ENCODE measurements at regions not wholly inside any gene's neighbourhood (a gene's known extent, or its start where the extent isn't known, plus 50 kb on each side); places are given as distances from the start of the nearest gene placed in this dataset.

DNA sequence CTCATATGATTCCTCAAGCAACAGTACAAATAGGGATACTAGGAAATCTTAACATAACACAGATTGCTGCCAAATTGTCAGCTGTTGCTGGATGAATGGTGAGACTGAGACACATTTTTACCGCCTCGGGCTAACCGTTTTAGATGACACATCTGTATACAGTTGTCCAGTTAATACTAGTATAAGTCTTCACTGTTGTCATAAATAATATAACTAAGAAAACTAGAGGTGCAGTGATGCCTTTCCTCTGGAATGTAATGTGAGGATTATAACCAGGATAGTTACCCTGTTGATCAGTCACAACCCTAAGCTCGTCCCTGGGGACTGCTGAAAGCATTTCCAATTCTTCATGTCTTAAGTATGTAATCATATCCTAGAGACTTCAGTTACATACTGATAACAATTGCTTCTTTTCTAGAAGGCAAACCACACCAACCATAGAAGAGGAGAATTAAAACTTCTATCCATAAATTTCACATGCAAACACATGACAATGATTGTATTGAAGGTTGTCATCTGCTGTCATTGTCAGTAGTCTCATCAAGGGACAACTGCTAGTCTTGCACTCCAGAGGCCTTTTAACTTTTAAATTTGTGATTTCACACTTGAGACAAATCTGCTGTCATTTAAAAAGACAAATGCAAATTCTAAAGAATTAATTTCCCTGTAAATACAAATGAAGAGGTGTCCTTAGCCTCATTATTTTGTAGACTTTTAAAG lies 100.4 kb upstream of the SEMA3D start:
- H3K4me1 ChIP-seq = no peaks in the 10 kb centered on the region
- H3K9me3 ChIP-seq = no peaks in the 10 kb centered on the region
- no peaks in the 10 kb centered on the region for H3K27me3 ChIP-seq
- no peak for DNase-seq (ENCODE audit: low spot score)
- H3K36me3 ChIP-seq = no peaks in the 10 kb centered on the region
- H3K27ac ChIP-seq = no peak overlapping the region
- TF ChIP-seq, protein P1, sequence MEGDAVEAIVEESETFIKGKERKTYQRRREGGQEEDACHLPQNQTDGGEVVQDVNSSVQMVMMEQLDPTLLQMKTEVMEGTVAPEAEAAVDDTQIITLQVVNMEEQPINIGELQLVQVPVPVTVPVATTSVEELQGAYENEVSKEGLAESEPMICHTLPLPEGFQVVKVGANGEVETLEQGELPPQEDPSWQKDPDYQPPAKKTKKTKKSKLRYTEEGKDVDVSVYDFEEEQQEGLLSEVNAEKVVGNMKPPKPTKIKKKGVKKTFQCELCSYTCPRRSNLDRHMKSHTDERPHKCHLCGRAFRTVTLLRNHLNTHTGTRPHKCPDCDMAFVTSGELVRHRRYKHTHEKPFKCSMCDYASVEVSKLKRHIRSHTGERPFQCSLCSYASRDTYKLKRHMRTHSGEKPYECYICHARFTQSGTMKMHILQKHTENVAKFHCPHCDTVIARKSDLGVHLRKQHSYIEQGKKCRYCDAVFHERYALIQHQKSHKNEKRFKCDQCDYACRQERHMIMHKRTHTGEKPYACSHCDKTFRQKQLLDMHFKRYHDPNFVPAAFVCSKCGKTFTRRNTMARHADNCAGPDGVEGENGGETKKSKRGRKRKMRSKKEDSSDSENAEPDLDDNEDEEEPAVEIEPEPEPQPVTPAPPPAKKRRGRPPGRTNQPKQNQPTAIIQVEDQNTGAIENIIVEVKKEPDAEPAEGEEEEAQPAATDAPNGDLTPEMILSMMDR (IDR thresholded peaks at IDR 0.05) = no peak
- no peak overlapping the region for H3K4me3 ChIP-seq

DNA sequence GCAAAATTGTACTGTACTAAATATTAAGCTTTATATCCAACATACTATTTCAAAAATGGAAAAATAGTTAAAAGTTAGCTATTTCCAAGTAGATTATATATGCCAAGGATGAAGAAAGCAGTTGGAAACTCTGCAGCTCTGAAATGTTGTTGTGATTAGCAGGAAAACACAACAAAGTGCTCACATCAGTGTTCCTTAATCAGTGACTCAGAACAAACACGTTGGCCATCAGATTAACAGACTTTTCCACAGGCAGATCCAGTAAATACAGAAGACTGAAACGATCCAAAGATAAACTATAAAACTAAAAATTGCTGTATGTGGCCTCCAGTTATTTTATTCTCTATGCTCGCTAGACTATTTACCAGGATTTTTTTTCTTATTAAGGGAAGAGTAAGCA lies 99.6 kb upstream of the SEMA3D start:
- no peak overlapping the region for H3K4me3 ChIP-seq
- TF ChIP-seq, protein P1 (IDR thresholded peaks at IDR 0.05) = no peak

DNA sequence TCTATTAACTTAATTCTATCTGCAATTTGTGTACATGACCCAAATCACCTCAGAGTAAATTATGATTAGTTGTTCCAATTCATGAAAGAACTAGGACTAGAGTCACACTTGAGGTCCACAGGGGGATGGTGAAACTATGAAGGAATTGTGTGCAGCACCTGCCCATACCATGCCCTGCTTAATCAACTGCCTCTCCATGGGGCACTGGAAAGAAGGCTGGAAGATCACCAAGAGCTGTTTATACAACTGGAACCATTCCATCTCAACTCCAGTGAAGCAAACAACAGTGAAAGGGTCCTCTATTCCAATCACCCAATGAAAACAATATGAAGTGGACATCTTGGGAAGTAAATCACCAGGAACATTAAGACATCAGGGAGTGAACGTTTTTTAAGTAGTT lies 98.7 kb upstream of the SEMA3D start:
- H3K4me1 ChIP-seq = no peaks in the 10 kb centered on the region
- no peak overlapping the region for H3K4me3 ChIP-seq
- no peaks in the 10 kb centered on the region for H3K27me3 ChIP-seq
- no peak for DNase-seq (ENCODE audit: low spot score)
- TF ChIP-seq, protein P1 (IDR thresholded peaks at IDR 0.05) = no peak
- no peaks in the 10 kb centered on the region for H3K9me3 ChIP-seq
- no peaks in the 10 kb centered on the region for H3K36me3 ChIP-seq
- no peak overlapping the region for H3K27ac ChIP-seq

More for the DNA sequence above, 99.6 kb upstream of the SEMA3D start:
- Histone ChIP-seq H3K9me3 (no peaks in the 10 kb centered on the region), H3K27me3 (no peaks in the 10 kb centered on the region), H3K27ac (no peak overlapping the region), H3K4me1 (no peaks in the 10 kb centered on the region), H3K36me3 (no peaks in the 10 kb centered on the region)
- DNase-seq (ENCODE audit: low spot score) = no peak

DNA sequence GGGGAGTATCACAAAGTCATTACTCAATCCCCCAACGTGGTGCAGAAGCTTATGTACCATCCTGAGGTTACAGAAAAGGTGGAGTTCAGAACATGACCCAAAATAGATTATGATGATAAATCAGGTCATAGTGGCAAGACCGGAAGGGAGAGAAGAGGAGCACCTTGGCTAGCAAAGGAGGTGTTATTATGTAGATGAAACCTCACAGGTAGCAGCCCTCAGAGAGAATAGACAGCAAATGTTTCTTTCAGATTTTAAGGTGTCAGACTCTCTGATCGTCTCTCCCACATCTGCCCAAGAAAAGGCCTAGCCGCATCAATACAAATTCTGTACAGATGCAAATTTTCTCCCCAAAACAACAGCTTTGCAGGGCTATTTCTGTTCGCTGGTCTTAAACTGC lies 88.3 kb upstream of the SEMA3D start:
- Histone ChIP-seq H3K36me3 (no peaks in the 10 kb centered on the region), H3K4me3 (no peak overlapping the region), H3K9me3 (no peaks in the 10 kb centered on the region), H3K27me3 (no peaks in the 10 kb centered on the region), H3K4me1 (no peaks in the 10 kb centered on the region), H3K27ac (no peak overlapping the region)
- no peak for DNase-seq (ENCODE audit: low spot score)
- TF ChIP-seq, protein P1 (IDR thresholded peaks at IDR 0.05) = no peak

DNA sequence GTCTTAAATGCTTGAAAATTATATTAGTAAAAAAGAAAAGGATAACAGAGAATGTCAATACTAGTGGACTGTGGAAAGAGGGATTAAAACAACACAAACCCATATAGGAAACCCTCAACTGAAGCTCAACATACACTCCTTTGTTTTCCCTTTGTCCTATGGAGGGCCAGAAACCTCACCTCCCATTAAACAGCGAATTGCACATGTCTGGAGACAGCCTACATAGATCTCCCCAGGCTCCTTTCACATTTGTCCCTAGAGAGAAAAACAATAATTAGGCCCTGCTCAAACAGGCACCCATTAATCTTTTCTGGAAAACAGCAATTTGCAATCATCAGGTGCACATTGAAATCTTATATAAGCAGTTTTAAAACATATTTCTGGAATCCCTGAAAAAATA lies 87.6 kb upstream of the SEMA3D start:
- Histone ChIP-seq H3K4me1 (no peaks in the 10 kb centered on the region), H3K36me3 (no peaks in the 10 kb centered on the region), H3K9me3 (no peaks in the 10 kb centered on the region), H3K27me3 (no peaks in the 10 kb centered on the region), H3K4me3 (no peak overlapping the region), H3K27ac (no peak overlapping the region)
- DNase-seq (ENCODE audit: low spot score) = no peak
- TF ChIP-seq, protein P1 (IDR thresholded peaks at IDR 0.05) = no peak

DNA sequence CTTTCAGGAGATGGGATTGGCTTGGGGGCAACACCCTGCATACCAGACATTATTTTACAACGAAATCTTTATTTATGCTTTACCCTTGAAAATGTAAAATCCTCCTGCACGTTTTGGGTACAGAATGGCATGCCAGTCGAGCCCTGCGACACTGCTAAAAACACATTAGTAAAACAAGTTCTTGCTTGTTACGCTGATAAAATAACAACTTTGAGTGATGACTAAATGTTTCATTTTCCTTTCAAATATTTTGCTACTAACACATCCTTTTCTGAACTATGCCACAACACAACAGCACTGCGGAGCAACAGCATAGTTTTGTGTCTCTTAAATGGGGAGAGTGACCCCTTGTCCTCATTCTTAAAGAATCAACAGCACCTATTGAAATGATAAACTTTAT lies 76.0 kb upstream of the SEMA3D start:
- H3K4me1 ChIP-seq = no peaks in the 10 kb centered on the region
- no peak overlapping the region for H3K4me3 ChIP-seq
- TF ChIP-seq, protein P1 (IDR thresholded peaks at IDR 0.05) = no peak
- peaks cover 0 to 5% of the 10 kb centered on the region in 2 donors for H3K9me3 ChIP-seq
- no peak overlapping the region for H3K27ac ChIP-seq
- H3K36me3 ChIP-seq = no peaks in the 10 kb centered on the region
- DNase-seq (ENCODE audit: low spot score) = no peak
- H3K27me3 ChIP-seq = no peaks in the 10 kb centered on the region
